Bronchial epithelial cell (primary cell): ENCODE measurements at regions not wholly inside any gene's neighbourhood (a gene's known extent, or its start where the extent isn't known, plus 50 kb on each side); places are given as distances from the start of the nearest gene placed in this dataset.
A peak's percentile ranks its signal among the peaks of the same experiment; 100 is the strongest.
"Not testable (repeated sequence)": the region's sequence is repeated elsewhere in the genome, so short reads cannot be mapped to it uniquely, and the experiment has no call there.

Experiments used
- DNase-seq: peaks from one replicate; pipeline ENCODE4 v3.0.0-alpha.2; 2010; ENCODE audit warnings: low read depth
- FAIRE-seq: peaks from 2 replicates; lab custom pipeline; 2011; peaks lifted over from hg19 to GRCh38; lab: Jason Lieb, UNC
- H3K27me3 ChIP-seq: 2 replicates; pipeline ENCODE4 v1.5.1; 2011; ENCODE audit warnings: low read length; ENCODE audit not compliant: control insufficient read depth, insufficient read depth
- H3K36me3 ChIP-seq: 2 replicates; pipeline ENCODE4 v1.5.1; 2011; ENCODE audit warnings: low read length; ENCODE audit not compliant: control insufficient read depth, insufficient read depth
- H3K4me3 ChIP-seq: 2 replicates; pipeline ENCODE4 v1.5.1; 2011; ENCODE audit warnings: mild to moderate bottlenecking, low read depth, low read length, control low read depth
- CTCF ChIP-seq: IDR thresholded peaks from 2 replicates; pipeline ENCODE4 v1.5.1; 2011; ENCODE audit warnings: mild to moderate bottlenecking, moderate library complexity, low read length, control low read depth, inconsistent platforms; ENCODE audit not compliant: insufficient read depth, severe bottlenecking

GRCh38 chr14:55794655-55795595 lies 214.9 kb downstream of the KTN1 start:
- Histone ChIP-seq H3K27me3 (no peaks in the 10 kb centered on the region), H3K36me3 (no peaks in the 10 kb centered on the region), H3K4me3 (no peak overlapping the region)
- no peak for TF ChIP-seq CTCF
- peak; percentile 89 for DNase-seq
- FAIRE-seq, result no peak

GRCh38 chr14:55796513-55796912 lies 216.5 kb downstream of the KTN1 start:
- DNase-seq, result peak; percentile 83

GRCh38 chr14:55798406-55798805 lies 218.4 kb downstream of the KTN1 start:
- no peaks in the 10 kb centered on the region for H3K27me3 ChIP-seq
- no peak for DNase-seq
- H3K36me3 ChIP-seq, result no peaks in the 10 kb centered on the region
- no peak for TF ChIP-seq CTCF
- FAIRE-seq, result no peak
- H3K4me3 ChIP-seq, result no peak overlapping the region

More at GRCh38 chr14:55796513-55796912, 216.5 kb downstream of the KTN1 start:
- H3K36me3 ChIP-seq, FAIRE-seq, H3K4me3 ChIP-seq, H3K27me3 ChIP-seq: not testable (repeated sequence)

- H3K36me3 ChIP-seq, result no peaks in the 10 kb centered on the region
- FAIRE-seq (no peak), DNase-seq (no peak)
- no peak overlapping the region for H3K4me3 ChIP-seq
- TF ChIP-seq CTCF, result no peak
- H3K27me3 ChIP-seq, result no peaks in the 10 kb centered on the region
Observed at GRCh38 chr14:55799508-55800095, 219.6 kb downstream of the KTN1 start.

GRCh38 chr14:55800156-55800785 lies 220.3 kb downstream of the KTN1 start:
- H3K27me3 ChIP-seq, result no peaks in the 10 kb centered on the region
- no peak for DNase-seq
- H3K4me3 ChIP-seq, result no peak overlapping the region
- FAIRE-seq, result no peak
- H3K36me3 ChIP-seq, result no peaks in the 10 kb centered on the region
- no peak for TF ChIP-seq CTCF

GRCh38 chr14:55801121-55801520 lies 221.1 kb downstream of the KTN1 start:
- H3K4me3 ChIP-seq, result no peak overlapping the region
- TF ChIP-seq CTCF, result no peak
- no peak for FAIRE-seq

More at GRCh38 chr14:55801121-55801520, 221.1 kb downstream of the KTN1 start:
- no peak for DNase-seq
- no peaks in the 10 kb centered on the region for H3K27me3 ChIP-seq
- H3K36me3 ChIP-seq, result no peaks in the 10 kb centered on the region
